ENCODE measurements at regions not wholly inside any gene's neighbourhood (a gene's known extent, or its start where the extent isn't known, plus 50 kb on each side); places are given as distances from the start of the nearest gene placed in this dataset.

- DNase-seq (ENCODE audit: low read depth in 2 of 2) = no peak
Measured at GRCh38 chr1:55632906-55633305, 417.7 kb upstream of the USP24 start.

GRCh38 chr1:55632058-55632457 lies 416.9 kb upstream of the USP24 start:
- DNase-seq (ENCODE audit: low read depth in 2 of 2) = no peak

GRCh38 chr1:55631509-55631908 lies 416.3 kb upstream of the USP24 start:
- DNase-seq (ENCODE audit: low read depth in 2 of 2) = no peak

GRCh38 chr1:55626326-55626725 lies 411.2 kb upstream of the USP24 start:
- DNase-seq (ENCODE audit: low read depth in 2 of 2) = no peak

GRCh38 chr1:55624766-55625165 lies 409.6 kb upstream of the USP24 start:
- no peak for DNase-seq (ENCODE audit: low read depth in 2 of 2)

GRCh38 chr1:55623311-55623710 lies 408.1 kb upstream of the USP24 start:
- no peak for DNase-seq (ENCODE audit: low read depth in 2 of 2)

GRCh38 chr1:55622074-55622473 lies 406.9 kb upstream of the USP24 start:
- DNase-seq (ENCODE audit: low read depth in 2 of 2) = no peak

- DNase-seq (ENCODE audit: low read depth in 2 of 2) = no peak
Measured at GRCh38 chr1:55618199-55618598, 403.0 kb upstream of the USP24 start.

- DNase-seq (ENCODE audit: low read depth in 2 of 2) = no peak
Measured at GRCh38 chr1:55617288-55617982, 402.3 kb upstream of the USP24 start.

- no peak for DNase-seq (ENCODE audit: low read depth in 2 of 2)
Measured at GRCh38 chr1:55612988-55613387, 397.8 kb upstream of the USP24 start.

GRCh38 chr1:55611123-55611522 lies 396.0 kb upstream of the USP24 start:
- no peak for DNase-seq (ENCODE audit: low read depth in 2 of 2)

GRCh38 chr1:55610203-55610602 lies 395.0 kb upstream of the USP24 start:
- no peak for DNase-seq (ENCODE audit: low read depth in 2 of 2)

GRCh38 chr1:55609630-55610029 lies 394.5 kb upstream of the USP24 start:
- DNase-seq (ENCODE audit: low read depth in 2 of 2) = no peak

- DNase-seq (ENCODE audit: low read depth in 2 of 2) = no peak
Measured at GRCh38 chr1:55605155-55605554, 390.0 kb upstream of the USP24 start.

- DNase-seq (ENCODE audit: low read depth in 2 of 2) = no peak
Measured at GRCh38 chr1:55604749-55605148, 389.6 kb upstream of the USP24 start.

- no peak for DNase-seq (ENCODE audit: low read depth in 2 of 2)
Measured at GRCh38 chr1:55604179-55604578, 389.0 kb upstream of the USP24 start.

GRCh38 chr1:55600242-55600641 lies 385.1 kb upstream of the USP24 start:
- no peak for DNase-seq (ENCODE audit: low read depth in 2 of 2)

GRCh38 chr1:55597910-55598309 lies 382.7 kb upstream of the USP24 start:
- no peak for DNase-seq (ENCODE audit: low read depth in 2 of 2)

GRCh38 chr1:55594701-55595100 lies 379.5 kb upstream of the USP24 start:
- DNase-seq (ENCODE audit: low read depth in 2 of 2) = no peak

- DNase-seq (ENCODE audit: low read depth in 2 of 2) = no peak
Measured at GRCh38 chr1:55593298-55593697, 378.1 kb upstream of the USP24 start.

GRCh38 chr1:55592122-55592521 lies 377.0 kb upstream of the USP24 start:
- no peak for DNase-seq (ENCODE audit: low read depth in 2 of 2)

GRCh38 chr1:55589671-55590297 lies 374.6 kb upstream of the USP24 start:
- DNase-seq (ENCODE audit: low read depth in 2 of 2) = no peak

GRCh38 chr1:55588309-55588708 lies 373.1 kb upstream of the USP24 start:
- DNase-seq (ENCODE audit: low read depth in 2 of 2) = no peak

- no peak for DNase-seq (ENCODE audit: low read depth in 2 of 2)
Measured at GRCh38 chr1:55586771-55587170, 371.6 kb upstream of the USP24 start.
